SJSA1 (cell line): ENCODE measurements at regions not wholly inside any gene's neighbourhood (a gene's known extent, or its start where the extent isn't known, plus 50 kb on each side); places are given as distances from the start of the nearest gene placed in this dataset.
"Not testable (repeated sequence)": the region's sequence is repeated elsewhere in the genome, so short reads cannot be mapped to it uniquely, and the experiment has no call there.

Source experiments
- DNase-seq, 2 experiments: peaks; one replicate each; pipeline ENCODE4 v3.0.0-alpha.2; 2015 to 2020; ENCODE audit warnings: low spot score in 2 of 2, low read depth in 1 of 2
- H3K27ac ChIP-seq: fragments of 250-450 bp; sonication (Bioruptor Pico); 2 replicates; pipeline ENCODE4 v1.5.1; 2020; ENCODE audit warnings: mild to moderate bottlenecking, moderate library complexity
- H3K27me3 ChIP-seq: fragments of 250-450 bp; sonication (Bioruptor Pico); replicated peaks from 2 replicates; pipeline ENCODE4 v1.5.1; 2020; ENCODE audit warnings: mild to moderate bottlenecking, moderate library complexity
- H3K36me3 ChIP-seq: fragments of 250-450 bp; sonication (Bioruptor Pico); 2 replicates; pipeline ENCODE4 v1.5.1; 2020; ENCODE audit warnings: mild to moderate bottlenecking
- H3K4me1 ChIP-seq: fragments of 250-450 bp; sonication (Bioruptor Pico); replicated peaks from 2 replicates; pipeline ENCODE4 v1.6.1; 2021; ENCODE audit warnings: mild to moderate bottlenecking
- H3K4me3 ChIP-seq: fragments of 250-450 bp; sonication (Bioruptor Pico); 2 replicates; pipeline ENCODE4 v1.5.1; 2020; ENCODE audit warnings: mild to moderate bottlenecking
- H3K9me3 ChIP-seq: fragments of 250-450 bp; sonication (Bioruptor Pico); replicated peaks from 2 replicates; pipeline ENCODE4 v1.5.1; 2020; ENCODE audit warnings: mild to moderate bottlenecking

GRCh38 chrX:18102006-18102405, 118.7 kb downstream of the BEND2 start:
- H3K36me3 ChIP-seq = no peaks in the 10 kb centered on the region
- DNase-seq = no peak
- H3K27ac ChIP-seq = no peak overlapping the region
- no peaks in the 10 kb centered on the region for H3K27me3 ChIP-seq
- no peak overlapping the region for H3K4me3 ChIP-seq
- H3K4me1 ChIP-seq = no peaks in the 10 kb centered on the region
- no peaks in the 10 kb centered on the region for H3K9me3 ChIP-seq

- no peak overlapping the region for H3K4me3 ChIP-seq
- H3K9me3 ChIP-seq = no peaks in the 10 kb centered on the region
- no peaks in the 10 kb centered on the region for H3K4me1 ChIP-seq
- H3K27ac ChIP-seq = no peak overlapping the region
- no peaks in the 10 kb centered on the region for H3K27me3 ChIP-seq
- DNase-seq = no peak
- no peaks in the 10 kb centered on the region for H3K36me3 ChIP-seq
Observed at GRCh38 chrX:18101087-18101486, 119.6 kb downstream of the BEND2 start.

- Histone ChIP-seq H3K4me3 (no peak overlapping the region), H3K27ac (no peak overlapping the region), H3K4me1 (no peaks in the 10 kb centered on the region), H3K36me3 (no peaks in the 10 kb centered on the region), H3K27me3 (no peaks in the 10 kb centered on the region), H3K9me3 (no peaks in the 10 kb centered on the region)
- no peak for DNase-seq
Observed at GRCh38 chrX:18099745-18100144, 120.9 kb downstream of the BEND2 start.

- Histone ChIP-seq H3K9me3 (no peaks in the 10 kb centered on the region), H3K4me1 (no peaks in the 10 kb centered on the region), H3K27me3 (no peaks in the 10 kb centered on the region), H3K36me3 (no peaks in the 10 kb centered on the region), H3K27ac (no peak overlapping the region), H3K4me3 (no peak overlapping the region)
- DNase-seq = no peak
Observed at GRCh38 chrX:18098763-18099162, 121.9 kb downstream of the BEND2 start.

- H3K27me3 ChIP-seq = no peaks in the 10 kb centered on the region
- DNase-seq = no peak
- no peaks in the 10 kb centered on the region for H3K9me3 ChIP-seq
- no peak overlapping the region for H3K27ac ChIP-seq
- no peak overlapping the region for H3K4me3 ChIP-seq
- H3K36me3 ChIP-seq = no peaks in the 10 kb centered on the region
- H3K4me1 ChIP-seq = no peaks in the 10 kb centered on the region
Observed at GRCh38 chrX:18076434-18076833, 144.3 kb downstream of the BEND2 start.

GRCh38 chrX:18075603-18076002, 145.1 kb downstream of the BEND2 start:
- no peaks in the 10 kb centered on the region for H3K4me1 ChIP-seq
- H3K4me3 ChIP-seq = no peak overlapping the region
- no peak for DNase-seq
- H3K27me3 ChIP-seq = no peaks in the 10 kb centered on the region
- H3K9me3 ChIP-seq = no peaks in the 10 kb centered on the region
- no peak overlapping the region for H3K27ac ChIP-seq
- no peaks in the 10 kb centered on the region for H3K36me3 ChIP-seq

GRCh38 chrX:18068045-18068444, 152.6 kb downstream of the BEND2 start:
- not testable (repeated sequence) for H3K4me1 ChIP-seq, DNase-seq, H3K9me3 ChIP-seq, H3K27ac ChIP-seq, H3K36me3 ChIP-seq, H3K4me3 ChIP-seq, H3K27me3 ChIP-seq

- Histone ChIP-seq H3K27me3 (no peaks in the 10 kb centered on the region), H3K4me1 (no peaks in the 10 kb centered on the region), H3K4me3 (no peak overlapping the region), H3K27ac (no peak overlapping the region), H3K9me3 (no peaks in the 10 kb centered on the region), H3K36me3 (no peaks in the 10 kb centered on the region)
- no peak for DNase-seq
Observed at GRCh38 chrX:18065956-18066355, 154.7 kb downstream of the BEND2 start.

GRCh38 chrX:18051690-18052089, 169.0 kb downstream of the BEND2 start:
- Histone ChIP-seq H3K27me3 (no peaks in the 10 kb centered on the region), H3K27ac (no peak overlapping the region), H3K9me3 (no peaks in the 10 kb centered on the region), H3K4me3 (no peak overlapping the region), H3K36me3 (no peaks in the 10 kb centered on the region), H3K4me1 (no peaks in the 10 kb centered on the region)
- DNase-seq = no peak

GRCh38 chrX:18047491-18047890, 173.2 kb downstream of the BEND2 start:
- no peaks in the 10 kb centered on the region for H3K4me1 ChIP-seq
- H3K4me3 ChIP-seq = no peak overlapping the region
- no peak for DNase-seq
- H3K27me3 ChIP-seq = no peaks in the 10 kb centered on the region
- no peaks in the 10 kb centered on the region for H3K36me3 ChIP-seq
- no peak overlapping the region for H3K27ac ChIP-seq
- no peaks in the 10 kb centered on the region for H3K9me3 ChIP-seq

- Histone ChIP-seq H3K27ac (no peak overlapping the region), H3K36me3 (no peaks in the 10 kb centered on the region), H3K4me1 (no peaks in the 10 kb centered on the region), H3K9me3 (no peaks in the 10 kb centered on the region), H3K4me3 (no peak overlapping the region), H3K27me3 (no peaks in the 10 kb centered on the region)
- no peak for DNase-seq
Observed at GRCh38 chrX:18045436-18045835, 175.2 kb downstream of the BEND2 start.

GRCh38 chrX:18042776-18043175, 177.9 kb downstream of the BEND2 start:
- Histone ChIP-seq H3K9me3 (no peaks in the 10 kb centered on the region), H3K4me3 (no peak overlapping the region), H3K36me3 (no peaks in the 10 kb centered on the region), H3K4me1 (no peaks in the 10 kb centered on the region), H3K27me3 (no peaks in the 10 kb centered on the region), H3K27ac (no peak overlapping the region)
- DNase-seq = no peak

- no peak overlapping the region for H3K4me3 ChIP-seq
- DNase-seq = no peak
- H3K27ac ChIP-seq = no peak overlapping the region
- no peaks in the 10 kb centered on the region for H3K4me1 ChIP-seq
- H3K27me3 ChIP-seq = no peaks in the 10 kb centered on the region
- H3K9me3 ChIP-seq = no peaks in the 10 kb centered on the region
- no peaks in the 10 kb centered on the region for H3K36me3 ChIP-seq
Observed at GRCh38 chrX:18041656-18042055, 179.0 kb downstream of the BEND2 start.

GRCh38 chrX:18039023-18039422, 177.9 kb upstream of the RAI2 start:
- Histone ChIP-seq H3K36me3 (no peaks in the 10 kb centered on the region), H3K4me1 (no peaks in the 10 kb centered on the region)

GRCh38 chrX:18036394-18036793, 175.3 kb upstream of the RAI2 start:
- Histone ChIP-seq H3K4me3 (no peak overlapping the region), H3K27me3 (no peaks in the 10 kb centered on the region), H3K9me3 (no peaks in the 10 kb centered on the region), H3K4me1 (no peaks in the 10 kb centered on the region), H3K36me3 (no peaks in the 10 kb centered on the region), H3K27ac (no peak overlapping the region)
- DNase-seq = no peak

More at GRCh38 chrX:18039023-18039422, 177.9 kb upstream of the RAI2 start:
- H3K4me3 ChIP-seq = no peak overlapping the region
- no peaks in the 10 kb centered on the region for H3K27me3 ChIP-seq
- no peaks in the 10 kb centered on the region for H3K9me3 ChIP-seq
- H3K27ac ChIP-seq = no peak overlapping the region
- DNase-seq = no peak
